WTC11 (cell line): ENCODE measurements at regions not wholly inside any gene's neighbourhood (a gene's known extent, or its start where the extent isn't known, plus 50 kb on each side); places are given as distances from the start of the nearest gene placed in this dataset.

ENCODE experiments used
- ATAC-seq: fragments of 200-7000 bp; cut with Tn5 transposase; 2 replicates; pipeline ENCODE4 v1.10.0; 2021; ENCODE audit warnings: mild to moderate bottlenecking, moderate library complexity
- CTCF ChIA-PET: fragments of 300-600 bp; sonication (Branson Sonifier 250); formaldehyde crosslinking; loops from one replicate; lab custom pipeline; 2021; ENCODE audit warnings: antibody characterized with exemption; lab: Charles Lee
- POLR2A ChIA-PET: fragments of 350-600 bp; sonication (Branson Sonifier 250); formaldehyde crosslinking; loops from one replicate; lab custom pipeline; 2021; ENCODE audit warnings: antibody characterized with exemption; lab: Charles Lee
- DNase-seq: peaks from one replicate; pipeline ENCODE4 v3.0.0; 2021; ENCODE audit warnings: low spot score
- H3K27ac Mint-ChIP-seq: 2 replicates; pipeline ENCODE4 v1.8.0; 2021; ENCODE audit warnings: mixed read lengths
- H3K27me3 Mint-ChIP-seq: 2 replicates; pipeline ENCODE4 v1.8.0; 2021; ENCODE audit warnings: low read depth, mild to moderate bottlenecking, moderate library complexity, mixed read lengths
- H3K36me3 Mint-ChIP-seq: 2 replicates; pipeline ENCODE4 v1.8.0; 2021; ENCODE audit warnings: mixed read lengths
- H3K4me1 Mint-ChIP-seq: 2 replicates; pipeline ENCODE4 v1.8.0; 2022; ENCODE audit warnings: mixed read lengths
- H3K4me3 Mint-ChIP-seq: 2 replicates; pipeline ENCODE4 v1.8.0; 2021; ENCODE audit warnings: mild to moderate bottlenecking, moderate library complexity, mixed read lengths
- H3K9me3 Mint-ChIP-seq: 2 replicates; pipeline ENCODE4 v1.8.0; 2021; ENCODE audit warnings: mixed read lengths
- CDX4 ChIP-seq: fragments of 250-450 bp; sonication (Bioruptor Pico); IDR thresholded peaks from 2 replicates; pipeline ENCODE4 v1.9.0; 2021; ENCODE audit warnings: moderate library complexity, mild to moderate bottlenecking, inconsistent platforms, borderline replicate concordance
- E2F1 ChIP-seq: sonication (generic); formaldehyde crosslinking; IDR thresholded peaks from 2 replicates; pipeline ENCODE4 v1.8.0; 2022; ENCODE audit warnings: mild to moderate bottlenecking, missing genetic modification reagents
- E2F5 ChIP-seq: sonication (generic); formaldehyde crosslinking; IDR thresholded peaks from 2 replicates; pipeline ENCODE4 v1.8.1; 2022; ENCODE audit warnings: mild to moderate bottlenecking, moderate library complexity, missing genetic modification reagents
- ERG ChIP-seq: fragments of 250-450 bp; sonication (Bioruptor Pico); IDR thresholded peaks from 2 replicates; pipeline ENCODE4 v1.8.0; 2021; ENCODE audit warnings: mild to moderate bottlenecking
- FOXP4 ChIP-seq: sonication (generic); formaldehyde crosslinking; IDR thresholded peaks from 2 replicates; pipeline ENCODE4 v1.8.0; 2022; ENCODE audit warnings: mild to moderate bottlenecking, missing genetic modification reagents
- GABPB1 ChIP-seq: sonication (generic); formaldehyde crosslinking; IDR thresholded peaks from 2 replicates; pipeline ENCODE4 v1.8.1; 2023; ENCODE audit warnings: mild to moderate bottlenecking, missing genetic modification reagents
- IRF1 ChIP-seq: sonication (generic); formaldehyde crosslinking; IDR thresholded peaks from 2 replicates; pipeline ENCODE4 v1.8.0; 2023; ENCODE audit warnings: missing genetic modification reagents
- NR1H2 ChIP-seq: sonication (generic); formaldehyde crosslinking; IDR thresholded peaks from 2 replicates; pipeline ENCODE4 v1.9.0; 2021; ENCODE audit warnings: mild to moderate bottlenecking, moderate library complexity, missing genetic modification reagents
- RELA ChIP-seq: sonication (generic); formaldehyde crosslinking; IDR thresholded peaks from 2 replicates; pipeline ENCODE4 v1.8.1; 2022; ENCODE audit warnings: missing genetic modification reagents, mild to moderate bottlenecking, borderline replicate concordance
- STAT6 ChIP-seq: sonication (generic); formaldehyde crosslinking; conservative IDR thresholded peaks from 2 replicates; pipeline ENCODE4 v1.8.1; 2023; ENCODE audit warnings: mild to moderate bottlenecking, low read depth, missing genetic modification reagents, moderate library complexity
- TEAD4 ChIP-seq: sonication (generic); formaldehyde crosslinking; IDR thresholded peaks from 2 replicates; pipeline ENCODE4 v1.8.0; 2022; ENCODE audit warnings: mild to moderate bottlenecking, missing genetic modification reagents
- USF1 ChIP-seq: sonication (generic); formaldehyde crosslinking; IDR thresholded peaks from 2 replicates; pipeline ENCODE4 v1.8.0; 2022; ENCODE audit warnings: mild to moderate bottlenecking, missing genetic modification reagents
- USF2 ChIP-seq: sonication (generic); formaldehyde crosslinking; IDR thresholded peaks from 2 replicates; pipeline ENCODE4 v1.8.1; 2023; ENCODE audit warnings: mild to moderate bottlenecking, missing genetic modification reagents, moderate library complexity
- ZNF219 ChIP-seq: sonication (generic); formaldehyde crosslinking; IDR thresholded peaks from 2 replicates; pipeline ENCODE4 v1.8.0; 2023; ENCODE audit warnings: missing genetic modification reagents, mild to moderate bottlenecking, borderline replicate concordance
- ZNF281 ChIP-seq: sonication (generic); formaldehyde crosslinking; IDR thresholded peaks from 2 replicates; pipeline ENCODE4 v1.8.0; 2023; ENCODE audit warnings: mild to moderate bottlenecking, missing genetic modification reagents

- TF ChIP-seq STAT6 (no peak), FOXP4 (CRISPR knock-in tag) (no peak), USF2 (CRISPR knock-in tag) (no peak), RELA (CRISPR knock-in tag) (no peak), USF1 (CRISPR knock-in tag) (no peak), IRF1 (no peak), GABPB1 (CRISPR knock-in tag) (no peak), ZNF281 (CRISPR knock-in tag) (no peak), ZNF219 (CRISPR knock-in tag) (no peak)
Observed at GRCh38 chr5:135089912-135090311, 55.9 kb upstream of the PITX1 start (continued).

GRCh38 chr5:135088911-135089310, 54.9 kb upstream of the PITX1 start:
- ChIA-PET CTCF (no interaction called here), POLR2A (no interaction called here)
- no peak overlapping the region for H3K27ac Mint-ChIP-seq
- 0 out of 2 replicates have a peak, but pooled peaks cover 9% of the 10 kb centered on the region for H3K27me3 Mint-ChIP-seq
- DNase-seq (no peak), ATAC-seq (no peak)
- H3K36me3 Mint-ChIP-seq = no peaks in the 10 kb centered on the region
- no peaks in the 10 kb centered on the region for H3K9me3 Mint-ChIP-seq
- H3K4me1 Mint-ChIP-seq = no peaks in the 10 kb centered on the region
- H3K4me3 Mint-ChIP-seq = no peak overlapping the region
- no peak for TF ChIP-seq CDX4 (CRISPR knock-in tag)
- no peak for TF ChIP-seq E2F5 (CRISPR knock-in tag)
- TF ChIP-seq E2F1 (CRISPR knock-in tag) = no peak
- no peak for TF ChIP-seq FOXP4 (CRISPR knock-in tag)
- TF ChIP-seq ERG (CRISPR knock-in tag) = no peak
- no peak for TF ChIP-seq NR1H2 (CRISPR knock-in tag)
- TF ChIP-seq TEAD4 (CRISPR knock-in tag) = no peak
- TF ChIP-seq STAT6 = no peak
